BJ (cell line): ENCODE measurements at regions not wholly inside any gene's neighbourhood (a gene's known extent, or its start where the extent isn't known, plus 50 kb on each side); places are given as distances from the start of the nearest gene placed in this dataset.
"Not testable (repeated sequence)": the region's sequence is repeated elsewhere in the genome, so short reads cannot be mapped to it uniquely, and the experiment has no call there.

Experiments used
- CTCF ChIA-PET: fragments of 350-600 bp; formaldehyde crosslinking; extraction: SDS; loops from one replicate; lab custom pipeline; 2021; ENCODE audit warnings: antibody characterized with exemption, inconsistent platforms; lab: Yijun Ruan, JAX
- POLR2A ChIA-PET: fragments of 300-600 bp; sonication (Branson Sonifier 250); formaldehyde crosslinking; extraction: SDS; loops from one replicate; lab custom pipeline; 2021; ENCODE audit warnings: antibody characterized with exemption; lab: Charles Lee
- DNase-seq: peaks from one replicate; pipeline ENCODE4 v3.0.0-alpha.2; 2011; ENCODE audit warnings: low read depth
- H3K27me3 ChIP-seq: 2 replicates; pipeline ENCODE4 v1.6.0; 2011; ENCODE audit warnings: low read length; ENCODE audit not compliant: control insufficient read depth, insufficient read depth
- H3K36me3 ChIP-seq: 2 replicates; pipeline ENCODE4 v1.5.1; 2011; ENCODE audit warnings: low read length; ENCODE audit not compliant: control insufficient read depth, insufficient read depth
- H3K4me3 ChIP-seq: 2 replicates; pipeline ENCODE4 v1.5.1; 2011; ENCODE audit warnings: low read depth, mild to moderate bottlenecking, control low read depth, low read length
- TF ChIP-seq, protein P1 (sequence below): IDR thresholded peaks from 2 replicates; pipeline ENCODE4 v1.5.1; 2011; ENCODE audit warnings: low read depth, mild to moderate bottlenecking, control low read depth, inconsistent platforms, low read length, moderate library complexity; ENCODE audit not compliant: insufficient read depth

DNA sequence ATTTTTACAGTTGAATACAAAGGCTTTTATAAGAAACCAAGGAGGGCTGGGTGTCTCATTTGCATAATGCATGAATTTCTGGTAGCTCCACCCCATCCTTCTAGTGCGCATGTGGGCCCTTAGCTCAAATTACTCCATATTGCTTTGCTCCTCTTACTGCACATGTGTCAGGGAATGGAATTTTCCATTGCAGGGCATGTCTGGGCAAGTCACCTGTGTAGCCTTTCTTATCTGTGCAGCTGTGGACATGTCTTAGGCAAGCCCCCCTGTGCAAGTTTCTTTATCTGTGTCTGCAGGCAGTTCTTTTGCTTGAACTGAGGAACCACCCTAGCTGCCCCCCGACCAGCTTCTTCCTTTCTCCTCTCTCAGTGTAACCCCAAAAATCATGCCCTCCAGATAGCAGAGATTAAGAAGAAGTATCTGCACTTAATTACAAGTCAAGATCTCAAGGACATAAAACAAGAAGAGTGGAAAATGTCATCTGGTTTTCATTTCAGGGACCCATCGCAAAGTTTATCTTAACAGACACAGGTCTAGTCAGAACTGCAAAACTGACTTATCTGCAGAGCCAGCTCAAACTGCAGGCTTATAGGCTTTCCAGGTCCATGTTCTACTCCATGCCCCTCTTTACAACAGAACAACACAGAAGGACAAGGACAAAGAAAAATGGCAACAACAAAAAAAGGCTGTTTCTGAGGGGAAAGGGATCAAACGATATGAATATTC is 137.9 kb upstream of the HS3ST4 start:
- ChIA-PET CTCF (no interaction called here), POLR2A (no interaction called here)
- Histone ChIP-seq H3K27me3 (no peaks in the 10 kb centered on the region), H3K36me3 (no peaks in the 10 kb centered on the region), H3K4me3 (no peak overlapping the region)
- DNase-seq: no peak
- TF ChIP-seq, protein P1, sequence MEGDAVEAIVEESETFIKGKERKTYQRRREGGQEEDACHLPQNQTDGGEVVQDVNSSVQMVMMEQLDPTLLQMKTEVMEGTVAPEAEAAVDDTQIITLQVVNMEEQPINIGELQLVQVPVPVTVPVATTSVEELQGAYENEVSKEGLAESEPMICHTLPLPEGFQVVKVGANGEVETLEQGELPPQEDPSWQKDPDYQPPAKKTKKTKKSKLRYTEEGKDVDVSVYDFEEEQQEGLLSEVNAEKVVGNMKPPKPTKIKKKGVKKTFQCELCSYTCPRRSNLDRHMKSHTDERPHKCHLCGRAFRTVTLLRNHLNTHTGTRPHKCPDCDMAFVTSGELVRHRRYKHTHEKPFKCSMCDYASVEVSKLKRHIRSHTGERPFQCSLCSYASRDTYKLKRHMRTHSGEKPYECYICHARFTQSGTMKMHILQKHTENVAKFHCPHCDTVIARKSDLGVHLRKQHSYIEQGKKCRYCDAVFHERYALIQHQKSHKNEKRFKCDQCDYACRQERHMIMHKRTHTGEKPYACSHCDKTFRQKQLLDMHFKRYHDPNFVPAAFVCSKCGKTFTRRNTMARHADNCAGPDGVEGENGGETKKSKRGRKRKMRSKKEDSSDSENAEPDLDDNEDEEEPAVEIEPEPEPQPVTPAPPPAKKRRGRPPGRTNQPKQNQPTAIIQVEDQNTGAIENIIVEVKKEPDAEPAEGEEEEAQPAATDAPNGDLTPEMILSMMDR: no peak

- TF ChIP-seq, protein P1: no peak
- ChIA-PET POLR2A (no interaction called here), CTCF (no interaction called here)
- Histone ChIP-seq H3K36me3 (no peaks in the 10 kb centered on the region), H3K27me3 (no peaks in the 10 kb centered on the region), H3K4me3 (no peak overlapping the region)
- DNase-seq: no peak
Observed at GRCh38 chr16:25550647-25551046, 141.1 kb upstream of the HS3ST4 start.

GRCh38 chr16:25546791-25547190 is 145.0 kb upstream of the HS3ST4 start:
- CTCF ChIA-PET: no interaction called here
- POLR2A ChIA-PET: no interaction called here
- Histone ChIP-seq H3K4me3 (no peak overlapping the region), H3K36me3 (no peaks in the 10 kb centered on the region), H3K27me3 (no peaks in the 10 kb centered on the region)
- TF ChIP-seq, protein P1: no peak
- no peak for DNase-seq

- TF ChIP-seq, protein P1: no peak
- DNase-seq: no peak
- Histone ChIP-seq H3K36me3 (no peaks in the 10 kb centered on the region), H3K4me3 (no peak overlapping the region), H3K27me3 (no peaks in the 10 kb centered on the region)
- POLR2A ChIA-PET: no interaction called here
- CTCF ChIA-PET: no interaction called here
Observed at GRCh38 chr16:25544294-25544693, 147.5 kb upstream of the HS3ST4 start.

DNA sequence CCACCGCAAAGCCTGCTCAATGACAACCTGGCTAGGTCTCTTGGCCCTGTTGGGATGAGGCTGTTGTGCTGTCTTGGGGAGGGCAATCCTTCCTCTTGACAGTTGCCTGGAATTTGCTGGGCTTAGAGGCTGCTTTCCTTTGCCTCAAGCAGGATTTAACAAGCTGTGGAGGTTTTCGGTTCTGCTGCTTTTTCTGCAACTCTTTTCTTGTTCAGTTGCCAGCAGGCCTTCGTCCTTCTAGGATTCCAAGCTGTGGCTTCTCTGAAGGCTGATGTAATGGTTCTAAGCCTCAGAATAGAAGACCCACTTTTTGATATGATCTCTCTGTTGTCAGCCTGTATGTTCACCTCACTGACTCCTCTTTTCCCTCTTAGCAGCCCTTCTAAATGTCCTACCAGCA is 149.5 kb upstream of the HS3ST4 start:
- DNase-seq: no peak
- Histone ChIP-seq H3K36me3 (no peaks in the 10 kb centered on the region), H3K27me3 (no peaks in the 10 kb centered on the region), H3K4me3 (no peak overlapping the region)
- ChIA-PET CTCF (no interaction called here), POLR2A (no interaction called here)
- TF ChIP-seq, protein P1: no peak

DNA sequence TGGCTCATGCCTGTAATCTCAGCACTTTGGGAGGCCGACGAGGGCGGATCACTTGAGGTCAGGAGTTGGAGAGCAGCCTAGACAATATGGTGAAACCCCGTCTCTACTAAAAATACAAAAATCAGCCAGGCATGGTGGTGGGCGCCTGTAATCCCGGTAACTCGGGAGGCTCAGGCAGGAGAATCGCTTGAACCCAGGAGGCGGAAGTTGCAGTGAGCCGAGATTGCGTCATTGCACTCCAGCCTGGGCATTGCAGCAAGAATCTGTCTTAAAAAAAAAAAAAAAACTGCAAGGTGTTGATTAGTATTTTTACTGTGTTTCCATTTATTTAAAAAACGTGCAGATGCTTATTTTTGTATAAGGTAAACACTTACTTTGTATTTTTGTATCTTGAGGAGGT is 152.0 kb upstream of the HS3ST4 start:
- CTCF ChIA-PET, DNase-seq, H3K4me3 ChIP-seq, H3K36me3 ChIP-seq, POLR2A ChIA-PET, H3K27me3 ChIP-seq: not testable (repeated sequence)
